ENCODE measurements at regions not wholly inside any gene's neighbourhood (a gene's known extent, or its start where the extent isn't known, plus 50 kb on each side); places are given as distances from the start of the nearest gene placed in this dataset.

DNA sequence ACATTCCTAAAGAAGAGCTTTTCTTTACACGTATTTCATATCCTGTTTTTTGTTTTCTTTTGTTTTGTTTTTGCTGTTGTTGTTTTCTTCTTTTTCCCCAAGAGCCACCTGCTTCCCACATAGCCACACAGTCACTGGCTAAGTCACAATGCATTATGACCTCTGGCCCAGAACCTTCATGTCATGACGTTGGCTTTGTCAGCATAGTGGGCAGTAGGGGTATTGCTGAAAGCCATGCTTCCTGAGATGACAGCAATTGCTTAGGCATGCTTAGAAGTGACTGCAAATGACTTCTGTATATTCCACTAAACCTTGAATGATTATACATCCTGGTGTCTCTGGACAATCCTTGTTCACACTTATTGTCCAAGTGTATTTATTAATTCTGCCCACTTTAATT, 375.8 kb downstream of the TAF11L14 start:
- TF ChIP-seq, protein P1, sequence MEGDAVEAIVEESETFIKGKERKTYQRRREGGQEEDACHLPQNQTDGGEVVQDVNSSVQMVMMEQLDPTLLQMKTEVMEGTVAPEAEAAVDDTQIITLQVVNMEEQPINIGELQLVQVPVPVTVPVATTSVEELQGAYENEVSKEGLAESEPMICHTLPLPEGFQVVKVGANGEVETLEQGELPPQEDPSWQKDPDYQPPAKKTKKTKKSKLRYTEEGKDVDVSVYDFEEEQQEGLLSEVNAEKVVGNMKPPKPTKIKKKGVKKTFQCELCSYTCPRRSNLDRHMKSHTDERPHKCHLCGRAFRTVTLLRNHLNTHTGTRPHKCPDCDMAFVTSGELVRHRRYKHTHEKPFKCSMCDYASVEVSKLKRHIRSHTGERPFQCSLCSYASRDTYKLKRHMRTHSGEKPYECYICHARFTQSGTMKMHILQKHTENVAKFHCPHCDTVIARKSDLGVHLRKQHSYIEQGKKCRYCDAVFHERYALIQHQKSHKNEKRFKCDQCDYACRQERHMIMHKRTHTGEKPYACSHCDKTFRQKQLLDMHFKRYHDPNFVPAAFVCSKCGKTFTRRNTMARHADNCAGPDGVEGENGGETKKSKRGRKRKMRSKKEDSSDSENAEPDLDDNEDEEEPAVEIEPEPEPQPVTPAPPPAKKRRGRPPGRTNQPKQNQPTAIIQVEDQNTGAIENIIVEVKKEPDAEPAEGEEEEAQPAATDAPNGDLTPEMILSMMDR (IDR thresholded peaks at IDR 0.05), result no peak
- no peak for TF ChIP-seq POLR2A (IDR thresholded peaks at IDR 0.05)

Measured in Peyer's patch (tissue), 4 donors.